IMR-90 (cell line): ENCODE measurements at regions not wholly inside any gene's neighbourhood (a gene's known extent, or its start where the extent isn't known, plus 50 kb on each side); places are given as distances from the start of the nearest gene placed in this dataset.

Experiments
- BHLHE40 ChIP-seq: fragments of 150-350 bp; IDR thresholded peaks from 2 replicates; pipeline ENCODE4 v1.6.1; 2016; ENCODE audit warnings: mild to moderate bottlenecking, low read depth, low read length
- CEBPB ChIP-seq: IDR thresholded peaks from 2 replicates; pipeline ENCODE4 v1.6.1; 2012; ENCODE audit warnings: low read depth, low read length, improper control_type of control experiment
- CHD1 ChIP-seq: IDR thresholded peaks from 2 replicates; pipeline ENCODE4 v1.6.1; 2012; ENCODE audit warnings: low read depth, low read length, improper control_type of control experiment
- FOS ChIP-seq: fragments of 150-350 bp; IDR thresholded peaks from 2 replicates; pipeline ENCODE4 v1.6.1; 2016; ENCODE audit warnings: low read depth, low read length
- MAFK ChIP-seq: IDR thresholded peaks from 2 replicates; pipeline ENCODE4 v1.6.1; 2012; ENCODE audit warnings: low read depth, low read length, improper control_type of control experiment
- MAZ ChIP-seq: IDR thresholded peaks from 2 replicates; pipeline ENCODE4 v1.6.1; 2012; ENCODE audit warnings: low read depth, mild to moderate bottlenecking, low read length, improper control_type of control experiment, moderate library complexity, borderline replicate concordance
- MXI1 ChIP-seq: IDR thresholded peaks from 2 replicates; pipeline ENCODE4 v1.6.1; 2012; ENCODE audit warnings: low read depth, mild to moderate bottlenecking, low read length, moderate library complexity, borderline replicate concordance
- NFE2L2 ChIP-seq: fragments of 150-350 bp; IDR thresholded peaks from 2 replicates; pipeline ENCODE4 v1.6.1; 2016; ENCODE audit warnings: low read depth, mild to moderate bottlenecking, low read length
- POLR2A ChIP-seq: IDR thresholded peaks from 2 replicates; pipeline ENCODE4 v1.6.1; 2012; ENCODE audit warnings: mild to moderate bottlenecking, low read depth, low read length
- RCOR1 ChIP-seq: IDR thresholded peaks from 2 replicates; pipeline ENCODE4 v1.6.1; 2012; ENCODE audit warnings: mild to moderate bottlenecking, low read length, improper control_type of control experiment; ENCODE audit not compliant: insufficient replicate concordance
- RFX5 ChIP-seq: IDR thresholded peaks from 2 replicates; pipeline ENCODE4 v1.8.0; 2012; ENCODE audit warnings: low read depth, mild to moderate bottlenecking, low read length, moderate library complexity
- TF ChIP-seq, protein P1 (sequence below): conservative IDR thresholded peaks from 2 replicates; pipeline ENCODE4 v1.5.1; 2012; ENCODE audit warnings: mild to moderate bottlenecking, low read depth, low read length, improper control_type of control experiment
- TF ChIP-seq, protein P2 (sequence below): fragments of 150-350 bp; IDR thresholded peaks from 2 replicates; pipeline ENCODE4 v1.6.1; 2017; ENCODE audit warnings: mild to moderate bottlenecking, antibody characterized with exemption, low read length, low read depth

DNA sequence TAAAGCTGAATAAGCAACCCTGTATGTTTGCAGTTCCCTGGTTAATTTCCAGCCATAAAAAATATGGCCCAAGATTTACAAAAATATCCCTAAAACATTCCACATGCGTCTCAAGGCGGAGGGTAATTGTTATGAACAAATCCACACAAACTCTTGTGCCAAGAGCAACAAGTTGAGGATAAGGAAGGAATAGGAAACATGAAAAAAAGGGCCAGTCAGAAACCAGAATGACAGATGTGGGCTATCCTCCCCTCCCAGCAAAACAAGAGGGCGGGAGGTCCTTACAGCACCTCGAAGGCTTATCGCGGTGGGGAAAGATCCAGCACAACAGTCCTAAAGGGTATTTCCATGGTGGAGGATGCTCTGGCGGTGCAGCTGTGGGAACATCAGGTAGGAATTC lies 155.6 kb upstream of the HES1 start:
- TF ChIP-seq MAFK: no peak
- TF ChIP-seq, protein P1, sequence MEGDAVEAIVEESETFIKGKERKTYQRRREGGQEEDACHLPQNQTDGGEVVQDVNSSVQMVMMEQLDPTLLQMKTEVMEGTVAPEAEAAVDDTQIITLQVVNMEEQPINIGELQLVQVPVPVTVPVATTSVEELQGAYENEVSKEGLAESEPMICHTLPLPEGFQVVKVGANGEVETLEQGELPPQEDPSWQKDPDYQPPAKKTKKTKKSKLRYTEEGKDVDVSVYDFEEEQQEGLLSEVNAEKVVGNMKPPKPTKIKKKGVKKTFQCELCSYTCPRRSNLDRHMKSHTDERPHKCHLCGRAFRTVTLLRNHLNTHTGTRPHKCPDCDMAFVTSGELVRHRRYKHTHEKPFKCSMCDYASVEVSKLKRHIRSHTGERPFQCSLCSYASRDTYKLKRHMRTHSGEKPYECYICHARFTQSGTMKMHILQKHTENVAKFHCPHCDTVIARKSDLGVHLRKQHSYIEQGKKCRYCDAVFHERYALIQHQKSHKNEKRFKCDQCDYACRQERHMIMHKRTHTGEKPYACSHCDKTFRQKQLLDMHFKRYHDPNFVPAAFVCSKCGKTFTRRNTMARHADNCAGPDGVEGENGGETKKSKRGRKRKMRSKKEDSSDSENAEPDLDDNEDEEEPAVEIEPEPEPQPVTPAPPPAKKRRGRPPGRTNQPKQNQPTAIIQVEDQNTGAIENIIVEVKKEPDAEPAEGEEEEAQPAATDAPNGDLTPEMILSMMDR: no peak
- no peak for TF ChIP-seq POLR2A
- no peak for TF ChIP-seq MAZ
- TF ChIP-seq CHD1: no peak
- TF ChIP-seq, protein P2, sequence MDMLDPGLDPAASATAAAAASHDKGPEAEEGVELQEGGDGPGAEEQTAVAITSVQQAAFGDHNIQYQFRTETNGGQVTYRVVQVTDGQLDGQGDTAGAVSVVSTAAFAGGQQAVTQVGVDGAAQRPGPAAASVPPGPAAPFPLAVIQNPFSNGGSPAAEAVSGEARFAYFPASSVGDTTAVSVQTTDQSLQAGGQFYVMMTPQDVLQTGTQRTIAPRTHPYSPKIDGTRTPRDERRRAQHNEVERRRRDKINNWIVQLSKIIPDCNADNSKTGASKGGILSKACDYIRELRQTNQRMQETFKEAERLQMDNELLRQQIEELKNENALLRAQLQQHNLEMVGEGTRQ: no peak
- TF ChIP-seq CEBPB: no peak
- no peak for TF ChIP-seq NFE2L2
- no peak for TF ChIP-seq RFX5
- no peak for TF ChIP-seq BHLHE40
- no peak for TF ChIP-seq MXI1
- TF ChIP-seq FOS: no peak
- TF ChIP-seq RCOR1: no peak
